GM13976 (cell line): ENCODE measurements at regions not wholly inside any gene's neighbourhood (a gene's known extent, or its start where the extent isn't known, plus 50 kb on each side); places are given as distances from the start of the nearest gene placed in this dataset.

Experiments
- DNase-seq: peaks from one replicate; pipeline ENCODE4 v3.0.0; 2012; ENCODE audit warnings: low spot score
- in situ Hi-C: fragments of 300-500 bp; cut with MboI; formaldehyde crosslinking; loops from one replicate; pipeline ENCODE4 v1.12.0; 2022; ENCODE audit warnings: low sequenced_read_pairs, mixed read lengths, inconsistent platforms; ENCODE audit not compliant: unreplicated experiment
- TF ChIP-seq, protein P1 (sequence below): IDR thresholded peaks from 2 replicates; pipeline ENCODE4 v1.5.1; 2012; ENCODE audit warnings: borderline replicate concordance, mild to moderate bottlenecking; ENCODE audit not compliant: insufficient read depth; ENCODE audit errors: extremely low read depth, missing control alignments, control extremely low read depth

DNA sequence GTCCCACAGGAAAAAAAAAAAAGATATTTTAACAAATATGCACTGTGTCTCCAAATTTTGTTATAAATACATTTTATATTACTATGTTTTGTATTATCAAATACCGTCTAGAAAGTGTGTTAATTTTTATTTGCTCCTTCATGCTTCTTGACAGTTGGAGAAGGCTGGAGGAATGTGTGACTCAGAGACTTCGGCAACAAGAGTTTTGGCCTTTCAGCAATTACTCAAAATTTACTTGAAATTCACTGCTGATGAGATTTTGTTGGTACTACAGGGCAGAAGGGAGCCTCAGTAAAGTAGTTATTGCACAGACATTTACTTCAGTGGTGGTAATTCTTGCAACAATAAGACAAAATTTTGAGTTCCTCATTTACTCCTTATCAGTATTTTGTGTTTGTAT lies 2164.0 kb downstream of the PCDH7 start:
- TF ChIP-seq, protein P1, sequence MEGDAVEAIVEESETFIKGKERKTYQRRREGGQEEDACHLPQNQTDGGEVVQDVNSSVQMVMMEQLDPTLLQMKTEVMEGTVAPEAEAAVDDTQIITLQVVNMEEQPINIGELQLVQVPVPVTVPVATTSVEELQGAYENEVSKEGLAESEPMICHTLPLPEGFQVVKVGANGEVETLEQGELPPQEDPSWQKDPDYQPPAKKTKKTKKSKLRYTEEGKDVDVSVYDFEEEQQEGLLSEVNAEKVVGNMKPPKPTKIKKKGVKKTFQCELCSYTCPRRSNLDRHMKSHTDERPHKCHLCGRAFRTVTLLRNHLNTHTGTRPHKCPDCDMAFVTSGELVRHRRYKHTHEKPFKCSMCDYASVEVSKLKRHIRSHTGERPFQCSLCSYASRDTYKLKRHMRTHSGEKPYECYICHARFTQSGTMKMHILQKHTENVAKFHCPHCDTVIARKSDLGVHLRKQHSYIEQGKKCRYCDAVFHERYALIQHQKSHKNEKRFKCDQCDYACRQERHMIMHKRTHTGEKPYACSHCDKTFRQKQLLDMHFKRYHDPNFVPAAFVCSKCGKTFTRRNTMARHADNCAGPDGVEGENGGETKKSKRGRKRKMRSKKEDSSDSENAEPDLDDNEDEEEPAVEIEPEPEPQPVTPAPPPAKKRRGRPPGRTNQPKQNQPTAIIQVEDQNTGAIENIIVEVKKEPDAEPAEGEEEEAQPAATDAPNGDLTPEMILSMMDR, result no peak
- in situ Hi-C loops, result no loop called here
- no peak for DNase-seq

DNA sequence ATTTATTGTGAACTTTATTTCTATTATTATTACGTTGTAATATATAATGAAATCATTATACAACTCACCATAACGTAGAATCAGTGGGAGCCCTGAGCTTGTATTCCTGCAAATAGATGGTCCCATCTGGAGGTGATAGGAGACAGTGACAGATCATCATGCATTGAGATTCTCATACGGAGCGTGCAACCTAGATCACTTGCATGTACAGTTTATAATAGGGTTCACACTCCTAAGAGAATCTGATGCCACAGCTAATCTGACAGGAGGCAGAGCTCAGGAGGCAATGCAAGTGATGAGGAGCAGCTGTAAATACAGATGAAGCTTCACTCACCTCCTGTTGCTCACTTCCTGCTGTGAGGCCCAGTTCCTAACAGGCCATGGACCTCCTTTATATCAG lies 2170.2 kb downstream of the PCDH7 start:
- in situ Hi-C loops, result no loop called here

DNA sequence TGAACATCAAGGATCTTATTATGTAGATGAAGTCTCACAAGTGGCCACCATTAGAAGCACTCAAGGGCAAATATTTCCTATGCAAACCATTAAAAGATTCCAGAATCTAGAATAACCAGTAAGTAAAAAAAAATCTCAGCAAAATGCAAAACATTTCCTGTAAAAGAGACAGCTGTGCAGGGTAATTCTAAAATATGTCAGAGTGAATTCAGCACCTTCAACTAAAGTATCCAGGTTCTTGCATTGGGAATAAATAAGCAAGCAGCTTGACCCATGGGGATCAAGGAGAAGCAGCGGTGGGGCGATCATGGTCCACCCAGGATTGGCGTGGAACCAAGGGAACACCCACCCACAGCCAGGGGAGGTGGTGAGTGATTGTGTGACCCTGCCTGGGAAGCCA lies 2188.9 kb downstream of the PCDH7 start:
- in situ Hi-C loops, result no loop called here
- DNase-seq, result no peak
- TF ChIP-seq, protein P1, result no peak

More for the DNA sequence above, 2170.2 kb downstream of the PCDH7 start:
- DNase-seq, result no peak
- TF ChIP-seq, protein P1, result no peak

DNA sequence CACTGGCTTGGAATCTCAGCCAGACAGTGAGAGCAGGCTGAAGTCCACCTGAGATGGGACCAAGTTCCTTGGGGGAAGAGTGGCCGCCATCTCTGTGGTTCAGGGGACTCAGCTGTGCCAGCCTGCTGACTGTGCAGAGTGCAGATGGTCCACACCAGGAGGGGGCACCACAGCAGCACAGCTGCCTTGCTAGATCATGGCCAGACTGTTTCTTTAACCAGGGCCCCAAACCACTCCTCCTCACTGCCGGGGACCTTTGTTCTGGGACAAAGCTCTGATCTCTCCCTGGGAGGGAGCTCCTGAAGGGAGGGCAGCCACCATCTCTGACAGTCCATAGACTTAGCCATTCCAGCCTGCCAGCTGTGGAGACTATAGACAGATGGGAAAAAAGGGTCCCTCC lies 2189.6 kb downstream of the PCDH7 start:
- no peak for DNase-seq
- TF ChIP-seq, protein P1, result no peak
- in situ Hi-C loops, result no loop called here

DNA sequence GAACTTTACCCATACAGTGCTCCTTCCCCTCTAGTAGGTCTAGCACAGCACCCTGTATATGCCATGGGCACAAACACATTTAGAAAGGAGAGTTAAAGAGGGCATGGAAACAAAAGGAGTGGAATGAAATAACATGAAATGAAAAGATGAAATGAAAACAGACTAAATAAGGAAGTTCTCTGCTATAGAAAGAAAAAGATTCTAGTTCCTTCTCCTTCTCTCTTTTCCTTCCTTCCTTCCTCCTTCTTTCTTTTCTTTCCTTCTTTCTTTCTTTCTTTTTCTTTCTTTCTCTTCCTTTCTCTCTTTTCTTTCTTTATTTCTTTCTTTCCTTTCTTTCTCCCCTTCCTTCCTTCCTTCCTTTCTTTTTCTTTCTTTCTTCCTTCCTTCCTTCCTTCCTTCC lies 2197.4 kb downstream of the PCDH7 start:
- TF ChIP-seq, protein P1, result no peak
- in situ Hi-C loops, result no loop called here
- no peak for DNase-seq

DNA sequence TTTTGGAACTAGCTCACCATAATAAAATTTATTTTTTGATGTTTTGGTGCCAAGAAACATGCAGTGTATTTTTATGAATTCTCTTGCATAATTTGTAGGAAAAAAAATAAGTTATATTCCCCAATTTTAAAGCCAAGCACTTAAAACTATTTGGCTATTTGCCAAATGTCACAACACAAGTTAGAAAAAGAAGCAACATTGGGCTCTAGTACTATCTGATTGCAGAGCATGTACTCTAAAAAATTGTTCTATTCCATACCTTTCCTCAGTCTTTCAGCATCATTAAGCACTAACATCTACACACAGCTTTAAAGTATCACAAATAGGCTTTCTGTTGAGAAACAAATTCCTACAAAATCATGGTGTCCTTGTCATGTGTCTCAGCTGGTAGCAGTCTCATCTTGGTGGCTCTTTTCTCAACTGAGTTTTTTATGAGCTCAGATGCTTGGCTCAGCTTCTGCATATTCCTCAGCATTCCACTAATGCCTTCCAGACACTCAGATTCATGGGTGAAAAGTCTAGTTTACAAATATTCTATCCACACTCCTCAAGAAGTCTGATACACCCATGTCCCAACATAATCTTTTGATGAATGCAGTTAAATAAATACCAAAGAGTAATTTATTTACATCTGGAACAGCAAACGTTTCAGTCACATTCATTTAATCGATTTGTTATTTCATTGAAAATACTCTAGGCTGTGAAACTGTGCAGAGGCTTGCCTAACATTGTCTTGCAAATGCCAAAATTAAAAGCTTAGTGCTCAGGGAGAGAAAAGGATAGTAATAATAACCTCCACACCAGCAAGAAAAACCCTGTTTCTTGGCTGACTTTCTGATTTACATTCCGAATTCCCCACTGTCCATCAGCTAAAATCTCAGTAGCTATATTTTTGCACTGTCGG lies 2209.9 kb downstream of the PCDH7 start:
- DNase-seq, result no peak
- in situ Hi-C loops, result no loop called here
- TF ChIP-seq, protein P1, result no peak
